ENCODE measurements at regions not wholly inside any gene's neighbourhood (a gene's known extent, or its start where the extent isn't known, plus 50 kb on each side); places are given as distances from the start of the nearest gene placed in this dataset.

- Histone ChIP-seq H3K4me1 (ENCODE audit: control insufficient read depth in 2 of 2, insufficient read depth in 2 of 2, low read length in 2 of 2) (peaks cover 0 to 2% of the 10 kb centered on the region in 2 donors), H3K36me3 (ENCODE audit: control insufficient read depth in 2 of 2, insufficient read depth in 2 of 2, low read length in 1 of 2) (no peaks in the 10 kb centered on the region)
- 73% methylated on average over 4 of the region's 4 CpGs for WGBS
These were observed 88.6 kb upstream of the ID2 start for GRCh38 chr2:8593243-8593642.

GRCh38 chr2:8594731-8595427, 87.0 kb upstream of the ID2 start:
- Histone ChIP-seq H3K9me3 (ENCODE audit: control insufficient read depth in 2 of 2, insufficient read depth in 1 of 2, low read length in 1 of 2) (no peaks in the 10 kb centered on the region), H3K36me3 (ENCODE audit: control insufficient read depth in 2 of 2, insufficient read depth in 2 of 2, low read length in 1 of 2) (no peaks in the 10 kb centered on the region), H3K4me3 (ENCODE audit: low read length in 2 of 2) (no peak overlapping the region), H3K27me3 (ENCODE audit: control insufficient read depth in 2 of 2, insufficient read depth in 1 of 2, low read length in 1 of 2) (peaks cover 0 to 2% of the 10 kb centered on the region in 2 donors), H3K4me1 (ENCODE audit: control insufficient read depth in 2 of 2, insufficient read depth in 2 of 2, low read length in 2 of 2) (no peaks in the 10 kb centered on the region), H3K27ac (ENCODE audit: low read depth in 1 of 2, low read length in 1 of 2) (no peak overlapping the region)
- no peak for DNase-seq (ENCODE audit: low read depth in 6 of 9, low spot score in 9 of 9)
- 96% methylated on average over 18 of the region's 18 CpGs for WGBS

More at GRCh38 chr2:8593243-8593642, 88.6 kb upstream of the ID2 start:
- peaks cover 0 to 2% of the 10 kb centered on the region in 2 donors for H3K27me3 ChIP-seq (ENCODE audit: control insufficient read depth in 2 of 2, insufficient read depth in 1 of 2, low read length in 1 of 2)
- DNase-seq (ENCODE audit: low read depth in 6 of 9, low spot score in 9 of 9), result no peak
- H3K27ac ChIP-seq (ENCODE audit: low read depth in 1 of 2, low read length in 1 of 2), result no peak overlapping the region
- H3K9me3 ChIP-seq (ENCODE audit: control insufficient read depth in 2 of 2, insufficient read depth in 1 of 2, low read length in 1 of 2), result no peaks in the 10 kb centered on the region
- no peak overlapping the region for H3K4me3 ChIP-seq (ENCODE audit: low read length in 2 of 2)

- DNase-seq (ENCODE audit: low read depth in 6 of 9, low spot score in 9 of 9), result no peak
- no peaks in the 10 kb centered on the region for H3K4me1 ChIP-seq (ENCODE audit: control insufficient read depth in 2 of 2, insufficient read depth in 2 of 2, low read length in 2 of 2)
- no peaks in the 10 kb centered on the region for H3K9me3 ChIP-seq (ENCODE audit: control insufficient read depth in 2 of 2, insufficient read depth in 1 of 2, low read length in 1 of 2)
- no peak overlapping the region for H3K27ac ChIP-seq (ENCODE audit: low read depth in 1 of 2, low read length in 1 of 2)
- H3K27me3 ChIP-seq (ENCODE audit: control insufficient read depth in 2 of 2, insufficient read depth in 1 of 2, low read length in 1 of 2), result peaks cover 0 to 2% of the 10 kb centered on the region in 2 donors
- no peak overlapping the region for H3K4me3 ChIP-seq (ENCODE audit: low read length in 2 of 2)
- H3K36me3 ChIP-seq (ENCODE audit: control insufficient read depth in 2 of 2, insufficient read depth in 2 of 2, low read length in 1 of 2), result no peaks in the 10 kb centered on the region
- WGBS, result 97% methylated on average over 12 of the region's 12 CpGs
These were observed 86.4 kb upstream of the ID2 start for GRCh38 chr2:8595428-8595805.

GRCh38 chr2:8595811-8596600, 85.8 kb upstream of the ID2 start:
- no peak for DNase-seq (ENCODE audit: low read depth in 6 of 9, low spot score in 9 of 9)
- H3K27ac ChIP-seq (ENCODE audit: low read depth in 1 of 2, low read length in 1 of 2), result no peak overlapping the region
- no peaks in the 10 kb centered on the region for H3K4me1 ChIP-seq (ENCODE audit: control insufficient read depth in 2 of 2, insufficient read depth in 2 of 2, low read length in 2 of 2)
- peaks cover 0 to 2% of the 10 kb centered on the region in 2 donors for H3K27me3 ChIP-seq (ENCODE audit: control insufficient read depth in 2 of 2, insufficient read depth in 1 of 2, low read length in 1 of 2)
- H3K36me3 ChIP-seq (ENCODE audit: control insufficient read depth in 2 of 2, insufficient read depth in 2 of 2, low read length in 1 of 2), result no peaks in the 10 kb centered on the region
- H3K9me3 ChIP-seq (ENCODE audit: control insufficient read depth in 2 of 2, insufficient read depth in 1 of 2, low read length in 1 of 2), result no peaks in the 10 kb centered on the region
- H3K4me3 ChIP-seq (ENCODE audit: low read length in 2 of 2), result no peak overlapping the region
- WGBS, result 92% methylated on average over 27 of the region's 27 CpGs

DNA sequence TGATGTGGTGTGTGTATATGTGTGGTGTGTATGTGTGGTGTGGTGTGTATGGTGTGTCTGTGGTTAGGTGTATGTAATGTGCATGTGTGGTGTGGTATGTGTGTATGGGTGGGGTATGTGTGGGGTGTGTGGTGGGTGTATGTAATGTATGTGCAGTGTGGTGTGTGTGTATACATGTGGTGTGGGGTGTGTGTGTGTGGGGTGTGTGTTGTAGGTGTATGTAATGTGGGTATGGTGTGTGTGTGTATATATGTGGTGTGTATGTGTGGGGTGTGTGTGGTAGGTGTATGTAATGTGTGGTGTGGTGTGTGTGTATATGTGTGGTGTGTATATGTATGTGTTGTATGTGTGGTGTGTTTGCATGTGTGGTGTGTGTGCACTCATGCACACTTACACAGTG, 84.8 kb upstream of the ID2 start:
- Histone ChIP-seq H3K4me3 (ENCODE audit: low read length in 2 of 2) (no peak overlapping the region), H3K4me1 (ENCODE audit: control insufficient read depth in 2 of 2, insufficient read depth in 2 of 2, low read length in 2 of 2) (no peaks in the 10 kb centered on the region), H3K9me3 (ENCODE audit: control insufficient read depth in 2 of 2, insufficient read depth in 1 of 2, low read length in 1 of 2) (no peaks in the 10 kb centered on the region), H3K27me3 (ENCODE audit: control insufficient read depth in 2 of 2, insufficient read depth in 1 of 2, low read length in 1 of 2) (no peaks in the 10 kb centered on the region), H3K36me3 (ENCODE audit: control insufficient read depth in 2 of 2, insufficient read depth in 2 of 2, low read length in 1 of 2) (no peaks in the 10 kb centered on the region), H3K27ac (ENCODE audit: low read depth in 1 of 2, low read length in 1 of 2) (no peak overlapping the region)
- no peak for DNase-seq (ENCODE audit: low read depth in 6 of 9, low spot score in 9 of 9)

DNA sequence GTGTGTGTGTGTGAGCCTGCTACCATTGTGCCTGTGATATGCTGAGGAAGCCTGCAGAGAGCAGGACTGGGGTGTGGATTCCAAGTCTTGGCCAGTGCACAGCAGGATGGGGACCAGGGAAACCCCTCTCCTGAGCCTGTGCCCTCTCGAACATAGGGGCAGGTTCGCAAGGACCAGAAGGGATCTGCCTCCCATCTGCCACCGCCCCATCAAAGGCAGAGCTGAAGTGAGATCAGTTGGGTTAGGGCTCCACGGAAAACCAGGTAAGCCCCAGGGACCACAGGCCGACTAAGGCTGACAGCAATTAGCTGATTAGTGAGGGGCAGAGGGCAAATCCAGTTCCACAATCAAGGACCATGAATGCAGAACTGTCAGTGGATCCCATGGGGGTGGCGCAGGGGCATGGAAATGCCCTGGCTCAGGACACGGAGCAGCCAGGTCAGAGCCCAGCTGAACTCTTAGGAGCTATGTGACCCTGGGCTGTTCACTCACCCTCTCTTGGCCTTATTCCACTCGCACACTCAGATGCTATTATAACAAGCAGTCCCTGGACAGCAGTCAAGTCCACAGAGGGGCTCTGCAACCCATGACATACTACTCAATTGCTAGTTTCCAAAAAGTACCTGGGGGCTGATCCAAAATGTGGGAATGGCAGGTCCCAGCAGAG, 84.2 kb upstream of the ID2 start:
- Histone ChIP-seq H3K27me3 (ENCODE audit: control insufficient read depth in 2 of 2, insufficient read depth in 1 of 2, low read length in 1 of 2) (no peaks in the 10 kb centered on the region), H3K9me3 (ENCODE audit: control insufficient read depth in 2 of 2, insufficient read depth in 1 of 2, low read length in 1 of 2) (no peaks in the 10 kb centered on the region), H3K4me3 (ENCODE audit: low read length in 2 of 2) (no peak overlapping the region), H3K27ac (ENCODE audit: low read depth in 1 of 2, low read length in 1 of 2) (no peak overlapping the region), H3K4me1 (ENCODE audit: control insufficient read depth in 2 of 2, insufficient read depth in 2 of 2, low read length in 2 of 2) (no peaks in the 10 kb centered on the region), H3K36me3 (ENCODE audit: control insufficient read depth in 2 of 2, insufficient read depth in 2 of 2, low read length in 1 of 2) (no peaks in the 10 kb centered on the region)
- no peak for DNase-seq (ENCODE audit: low read depth in 6 of 9, low spot score in 9 of 9)
- 99% methylated on average over 8 of the region's 8 CpGs for WGBS

DNA sequence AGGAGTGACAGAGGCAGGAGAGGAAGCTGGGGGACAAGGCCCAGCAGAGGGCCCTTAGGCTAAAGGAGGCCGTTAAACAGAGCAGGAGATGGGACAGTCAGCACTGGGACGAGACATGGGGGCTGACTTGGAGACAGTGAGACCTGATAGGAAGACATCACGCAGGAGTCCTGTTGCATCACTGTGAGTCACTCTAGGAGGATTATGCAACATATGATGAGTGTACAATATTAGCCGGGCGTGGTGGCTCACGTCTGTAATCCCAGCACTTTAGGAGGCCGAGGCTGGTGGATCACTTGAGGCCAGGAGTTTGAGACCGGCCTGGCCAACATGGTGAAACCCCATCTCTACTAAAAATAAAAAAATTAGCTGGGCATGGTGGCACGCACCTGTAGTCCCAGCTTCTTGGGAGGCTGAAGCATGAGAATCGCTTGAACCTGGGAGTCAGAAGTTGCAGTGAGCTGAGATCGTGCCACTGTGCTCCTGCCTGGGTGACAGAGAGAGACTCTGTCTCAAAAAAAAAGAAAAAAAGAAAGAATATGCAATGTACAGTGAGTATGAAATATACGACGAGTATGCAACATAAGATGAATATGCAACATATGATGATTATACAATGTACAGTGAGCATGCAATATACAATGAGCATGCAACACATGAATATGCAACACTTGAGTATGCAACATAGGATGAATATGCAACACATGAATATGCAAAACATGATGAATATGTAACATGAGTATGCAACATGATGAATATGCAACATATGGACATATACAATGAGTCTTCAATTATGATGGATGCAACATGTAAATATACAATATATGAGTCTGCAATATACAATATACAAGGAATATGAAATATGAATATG, 83.3 kb upstream of the ID2 start:
- no peak overlapping the region for H3K27ac ChIP-seq (ENCODE audit: low read depth in 1 of 2, low read length in 1 of 2)
- 96% methylated on average over 13 of the region's 13 CpGs for WGBS

DNA sequence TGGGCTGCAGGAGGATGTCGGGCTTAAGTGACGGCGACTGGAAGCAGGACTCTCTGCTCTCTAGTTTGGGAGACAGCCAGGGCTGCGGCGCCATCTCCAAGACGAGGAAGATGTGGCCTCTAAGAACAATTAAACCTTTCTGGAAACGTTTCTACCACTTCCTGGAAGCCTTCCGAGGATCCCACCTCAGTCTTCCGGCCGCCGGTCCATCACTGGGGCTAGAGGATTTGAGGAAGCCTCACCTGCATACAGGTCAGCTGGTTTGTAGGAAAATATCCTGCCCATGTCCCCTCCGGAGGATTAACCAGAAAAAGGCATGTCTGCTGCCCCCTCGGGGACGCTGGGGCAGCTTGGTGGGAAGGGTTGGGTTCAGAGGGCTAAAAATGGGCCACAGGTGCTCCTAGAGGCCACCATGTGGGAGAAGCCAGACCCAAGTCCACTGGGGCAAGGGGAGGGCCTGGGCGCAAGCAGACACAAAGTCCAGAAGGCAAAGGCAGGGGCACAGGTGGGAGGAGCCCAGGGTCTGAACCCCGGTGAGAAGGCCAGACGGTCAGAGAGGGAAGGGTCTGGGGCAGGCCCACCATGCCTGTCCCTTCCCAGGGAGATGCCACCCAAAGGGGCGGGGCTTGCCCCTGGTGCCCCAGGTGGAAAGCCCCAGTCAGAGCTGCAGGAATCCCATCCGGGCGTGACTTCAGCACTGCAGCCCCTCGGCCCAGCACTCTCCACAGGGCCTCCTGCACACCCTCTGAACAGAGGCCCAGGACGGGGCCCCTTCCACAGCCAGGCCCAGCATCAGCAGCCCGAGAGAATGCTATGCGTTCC, 82.2 kb upstream of the ID2 start:
- 95% methylated on average over 24 of the region's 24 CpGs for WGBS
- no peak for DNase-seq (ENCODE audit: low read depth in 6 of 9, low spot score in 9 of 9)

More for the DNA sequence above, 83.3 kb upstream of the ID2 start:
- Histone ChIP-seq H3K27me3 (ENCODE audit: control insufficient read depth in 2 of 2, insufficient read depth in 1 of 2, low read length in 1 of 2) (no peaks in the 10 kb centered on the region), H3K4me3 (ENCODE audit: low read length in 2 of 2) (no peak overlapping the region), H3K4me1 (ENCODE audit: control insufficient read depth in 2 of 2, insufficient read depth in 2 of 2, low read length in 2 of 2) (no peaks in the 10 kb centered on the region), H3K36me3 (ENCODE audit: control insufficient read depth in 2 of 2, insufficient read depth in 2 of 2, low read length in 1 of 2) (no peaks in the 10 kb centered on the region), H3K9me3 (ENCODE audit: control insufficient read depth in 2 of 2, insufficient read depth in 1 of 2, low read length in 1 of 2) (no peaks in the 10 kb centered on the region)
- DNase-seq (ENCODE audit: low read depth in 6 of 9, low spot score in 9 of 9), result no peak

More for the DNA sequence above, 82.2 kb upstream of the ID2 start:
- Histone ChIP-seq H3K27ac (ENCODE audit: low read depth in 1 of 2, low read length in 1 of 2) (no peak overlapping the region), H3K27me3 (ENCODE audit: control insufficient read depth in 2 of 2, insufficient read depth in 1 of 2, low read length in 1 of 2) (no peaks in the 10 kb centered on the region), H3K9me3 (ENCODE audit: control insufficient read depth in 2 of 2, insufficient read depth in 1 of 2, low read length in 1 of 2) (no peaks in the 10 kb centered on the region), H3K4me1 (ENCODE audit: control insufficient read depth in 2 of 2, insufficient read depth in 2 of 2, low read length in 2 of 2) (no peaks in the 10 kb centered on the region), H3K4me3 (ENCODE audit: low read length in 2 of 2) (no peak overlapping the region), H3K36me3 (ENCODE audit: control insufficient read depth in 2 of 2, insufficient read depth in 2 of 2, low read length in 1 of 2) (no peaks in the 10 kb centered on the region)
